Breast epithelium (tissue), 3 donors: ENCODE measurements at regions not wholly inside any gene's neighbourhood (a gene's known extent, or its start where the extent isn't known, plus 50 kb on each side); places are given as distances from the start of the nearest gene placed in this dataset.

ENCODE experiments used
- CTCF ChIP-seq, 3 donors: fragments of 450-650 bp; IDR thresholded peaks; one replicate each; pipeline ENCODE4 v1.5.1; 2016 to 2017; ENCODE audit warnings: antibody characterized with exemption in 3 of 3, mild to moderate bottlenecking in 3 of 3, moderate library complexity in 3 of 3
- POLR2A ChIP-seq: fragments of 450-650 bp; IDR thresholded peaks from one replicate; pipeline ENCODE4 v1.6.1; 2016; ENCODE audit warnings: antibody characterized with exemption, mild to moderate bottlenecking, moderate library complexity
- POLR2AphosphoS5 ChIP-seq, 3 donors: sonication (generic); formaldehyde crosslinking; IDR thresholded peaks; one replicate each; pipeline ENCODE4 v1.6.1; 2017; ENCODE audit warnings: antibody characterized with exemption in 3 of 3

- TF ChIP-seq CTCF (IDR thresholded peaks at IDR 0.05) (no peak), POLR2A (no peak), POLR2AphosphoS5 (IDR thresholded peaks at IDR 0.05) (no peak)
Measured at GRCh38 chrX:137424679-137425078, 141.2 kb upstream of the ZIC3 start.
